IgD-negative memory B cell (primary cell): ENCODE measurements at regions not wholly inside any gene's neighbourhood (a gene's known extent, or its start where the extent isn't known, plus 50 kb on each side); places are given as distances from the start of the nearest gene placed in this dataset.
"Not testable (repeated sequence)": the region's sequence is repeated elsewhere in the genome, so short reads cannot be mapped to it uniquely, and the experiment has no call there.

ENCODE experiments used
- H3K27ac Mint-ChIP-seq, 3 donors: one replicate each; pipeline ENCODE4 v1.8.0; 2020 to 2022; ENCODE audit warnings: mild to moderate bottlenecking in 3 of 3, mixed read lengths in 3 of 3, moderate library complexity in 1 of 3
- H3K27me3 Mint-ChIP-seq: one replicate; pipeline ENCODE4 v1.8.0; 2021; ENCODE audit warnings: mixed read lengths
- H3K36me3 Mint-ChIP-seq: one replicate; pipeline ENCODE4 v1.8.0; 2020; ENCODE audit warnings: mild to moderate bottlenecking, mixed read lengths
- H3K4me1 Mint-ChIP-seq, 3 donors: one replicate each; pipeline ENCODE4 v1.8.0; 2020 to 2022; ENCODE audit warnings: mixed read lengths in 3 of 3, mild to moderate bottlenecking in 1 of 3
- H3K4me3 Mint-ChIP-seq, 4 donors: one replicate each; pipeline ENCODE4 v1.8.0; 2020 to 2022; ENCODE audit warnings: mild to moderate bottlenecking in 4 of 4, mixed read lengths in 4 of 4, moderate library complexity in 3 of 4
- H3K9me3 Mint-ChIP-seq, 3 donors: one replicate each; pipeline ENCODE4 v1.8.0; 2020 to 2021; ENCODE audit warnings: mixed read lengths in 3 of 3, mild to moderate bottlenecking in 1 of 3

DNA sequence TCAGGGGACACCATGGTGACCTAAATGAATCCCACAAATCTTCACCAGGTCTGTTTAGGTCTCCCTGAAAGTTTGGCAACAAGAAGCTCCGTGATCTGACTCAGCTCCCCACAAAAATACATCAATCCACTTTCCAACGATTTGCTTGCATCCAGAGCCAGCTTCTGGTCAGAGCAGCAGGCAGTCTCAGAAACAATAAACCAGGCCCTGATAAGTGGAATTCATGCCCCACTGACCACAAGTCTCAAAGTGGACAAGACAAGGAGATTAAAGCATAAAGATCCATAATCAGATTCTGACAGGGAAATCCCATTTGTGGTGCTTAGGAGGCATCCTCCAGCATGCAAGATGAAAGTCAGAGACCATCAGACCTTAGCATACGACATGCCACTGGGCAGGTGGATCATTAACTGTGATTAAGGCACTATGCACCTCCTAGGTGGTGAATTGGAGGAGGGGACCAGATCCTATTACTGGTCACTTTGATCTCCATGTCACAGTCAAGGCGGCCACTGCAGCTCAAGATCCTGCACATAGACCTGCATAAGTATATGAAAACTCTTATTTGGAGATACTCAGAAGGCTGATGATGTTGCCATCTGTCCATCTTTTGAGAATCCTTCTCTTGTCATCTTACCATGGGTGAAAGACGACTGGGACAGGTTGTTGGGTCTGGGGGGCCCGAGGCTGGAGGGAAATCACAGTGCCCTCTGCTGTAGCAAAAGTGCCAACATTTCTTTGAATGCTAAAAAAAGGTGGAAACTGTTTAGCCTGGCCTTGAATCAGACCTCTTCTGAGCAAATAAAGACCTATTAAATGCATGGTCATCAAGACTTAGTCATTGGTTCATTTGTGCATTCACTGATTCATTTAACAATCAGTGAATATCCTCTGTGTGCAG, 309.2 kb upstream of the CCL2 start:
- H3K9me3 Mint-ChIP-seq: no peaks in the 10 kb centered on the region
- no peaks in the 10 kb centered on the region for H3K4me1 Mint-ChIP-seq
- peaks cover 7% of the 10 kb centered on the region for H3K27me3 Mint-ChIP-seq
- no peaks in the 10 kb centered on the region for H3K36me3 Mint-ChIP-seq
- no peak overlapping the region for H3K27ac Mint-ChIP-seq
- no peak overlapping the region for H3K4me3 Mint-ChIP-seq

DNA sequence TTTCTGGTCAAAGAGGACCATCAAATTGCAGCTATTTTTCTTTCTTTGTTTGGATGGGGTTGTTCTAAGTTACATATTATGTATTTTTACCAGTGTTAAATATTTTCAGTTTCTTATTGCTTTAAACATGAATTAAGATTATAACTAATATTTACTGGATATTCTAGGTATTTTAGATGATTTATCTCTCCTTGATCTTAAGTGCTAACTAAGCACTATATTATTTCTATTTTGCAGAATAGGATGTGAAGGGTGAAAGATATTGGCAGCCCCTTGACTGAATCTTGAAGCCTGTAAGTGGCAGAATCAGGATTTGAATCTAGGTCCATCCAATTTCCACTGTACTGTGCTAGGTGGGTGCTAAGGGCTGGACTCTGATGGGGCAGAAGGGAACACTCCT, 307.3 kb upstream of the CCL2 start:
- Mint-ChIP-seq H3K9me3 (no peaks in the 10 kb centered on the region), H3K4me3 (no peak overlapping the region), H3K27ac (no peak overlapping the region), H3K27me3 (peaks cover 10% of the 10 kb centered on the region), H3K4me1 (no peaks in the 10 kb centered on the region), H3K36me3 (no peaks in the 10 kb centered on the region)

GRCh38 chr17:33948309-33948708, 306.8 kb upstream of the CCL2 start:
- Mint-ChIP-seq H3K36me3 (no peaks in the 10 kb centered on the region), H3K27ac (no peak overlapping the region), H3K9me3 (no peaks in the 10 kb centered on the region), H3K4me3 (no peak overlapping the region), H3K4me1 (no peaks in the 10 kb centered on the region), H3K27me3 (peaks cover 10% of the 10 kb centered on the region)

- Mint-ChIP-seq H3K9me3 (no peaks in the 10 kb centered on the region), H3K4me1 (no peaks in the 10 kb centered on the region), H3K27ac (no peak overlapping the region), H3K4me3 (no peak overlapping the region), H3K27me3 (peaks cover 8% of the 10 kb centered on the region), H3K36me3 (peaks cover 2% of the 10 kb centered on the region)
Observed at GRCh38 chr17:33949100-33949499, 306.0 kb upstream of the CCL2 start.

- no peaks in the 10 kb centered on the region for H3K4me1 Mint-ChIP-seq
- H3K36me3 Mint-ChIP-seq: peaks cover 2% of the 10 kb centered on the region
- H3K9me3 Mint-ChIP-seq: no peaks in the 10 kb centered on the region
- H3K27me3 Mint-ChIP-seq: peaks cover 4% of the 10 kb centered on the region
- H3K4me3 Mint-ChIP-seq: peak overlapping the region in 1 of 4 donors; percentile 52
- H3K27ac Mint-ChIP-seq: no peak overlapping the region
Observed at GRCh38 chr17:33950061-33950460, 305.0 kb upstream of the CCL2 start.

GRCh38 chr17:33952425-33952824, 302.7 kb upstream of the CCL2 start:
- Mint-ChIP-seq H3K4me3 (no peak overlapping the region), H3K9me3 (peaks cover 0 to 2% (median 2%) of the 10 kb centered on the region in 3 donors), H3K36me3 (peaks cover 2% of the 10 kb centered on the region)

GRCh38 chr17:33954597-33954996, 300.5 kb upstream of the CCL2 start:
- Mint-ChIP-seq H3K4me3 (no peak overlapping the region), H3K27ac (no peak overlapping the region), H3K9me3 (peaks cover 3 to 12% (median 8%) of the 10 kb centered on the region in 3 donors), H3K27me3 (peaks cover 11% of the 10 kb centered on the region), H3K36me3 (peaks cover 3% of the 10 kb centered on the region), H3K4me1 (no peaks in the 10 kb centered on the region)

More at GRCh38 chr17:33952425-33952824, 302.7 kb upstream of the CCL2 start:
- no peak overlapping the region for H3K27ac Mint-ChIP-seq
- peaks cover 13% of the 10 kb centered on the region for H3K27me3 Mint-ChIP-seq
- no peaks in the 10 kb centered on the region for H3K4me1 Mint-ChIP-seq

GRCh38 chr17:33955461-33955860, 299.6 kb upstream of the CCL2 start:
- Mint-ChIP-seq H3K4me3 (no peak overlapping the region), H3K27me3 (peaks cover 11% of the 10 kb centered on the region), H3K9me3 (peaks cover 5 to 15% (median 12%) of the 10 kb centered on the region in 3 donors), H3K27ac (no peak overlapping the region), H3K36me3 (peaks cover 3% of the 10 kb centered on the region), H3K4me1 (no peaks in the 10 kb centered on the region)

GRCh38 chr17:33959098-33959497, 296.0 kb upstream of the CCL2 start:
- Mint-ChIP-seq H3K9me3 (peaks cover 7 to 15% (median 12%) of the 10 kb centered on the region in 3 donors), H3K27me3 (peaks cover 11% of the 10 kb centered on the region)
- not testable (repeated sequence) for H3K4me3 Mint-ChIP-seq, H3K4me1 Mint-ChIP-seq, H3K27ac Mint-ChIP-seq, H3K36me3 Mint-ChIP-seq

GRCh38 chr17:33962857-33963655, 292.0 kb upstream of the CCL2 start:
- Mint-ChIP-seq H3K27me3 (peaks cover 2% of the 10 kb centered on the region), H3K36me3 (peaks cover 1% of the 10 kb centered on the region), H3K4me3 (peak overlapping the region in 1 of 4 donors; percentile 82), H3K27ac (no peak overlapping the region), H3K9me3 (peaks cover 7 to 15% (median 13%) of the 10 kb centered on the region in 3 donors), H3K4me1 (peaks cover 12 to 20% (median 18%) of the 10 kb centered on the region in 3 donors)

GRCh38 chr17:33964344-33964979, 290.6 kb upstream of the CCL2 start:
- no peaks in the 10 kb centered on the region for H3K36me3 Mint-ChIP-seq

DNA sequence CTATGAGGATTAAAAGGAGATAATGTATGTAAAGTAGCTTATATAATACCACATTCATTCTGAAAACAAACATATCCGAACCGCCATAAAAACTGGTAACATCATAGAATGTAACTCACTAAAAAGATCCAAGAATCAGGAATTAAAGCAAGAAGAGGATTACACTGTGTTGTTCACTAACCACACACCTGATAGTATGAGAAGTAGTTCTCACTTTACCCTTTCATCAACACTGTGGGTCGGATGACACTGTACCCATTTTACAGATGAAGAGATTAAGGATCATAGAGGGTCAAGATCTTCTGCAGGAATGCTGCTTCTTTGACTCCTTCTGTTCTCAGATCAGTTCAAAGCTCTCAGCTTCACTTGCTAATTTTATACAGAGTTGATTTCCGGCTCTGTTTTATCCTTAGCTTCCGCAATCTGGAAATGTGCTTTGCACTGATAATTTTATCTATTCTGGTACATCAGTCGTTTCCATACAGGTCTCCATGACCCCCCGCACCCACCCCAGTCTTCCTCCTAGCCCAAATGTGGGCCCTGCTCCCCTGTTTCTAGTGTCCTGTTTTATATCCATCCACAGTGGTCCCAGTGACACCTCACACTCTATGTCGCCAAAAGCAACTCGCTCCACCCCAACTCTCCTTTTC, 288.6 kb upstream of the CCL2 start:
- no peak overlapping the region for H3K27ac Mint-ChIP-seq
- H3K9me3 Mint-ChIP-seq: peaks cover 0 to 4% (median 3%) of the 10 kb centered on the region in 3 donors
- H3K4me3 Mint-ChIP-seq: no peak overlapping the region
- no peaks in the 10 kb centered on the region for H3K36me3 Mint-ChIP-seq
- peaks cover 19 to 29% (median 21%) of the 10 kb centered on the region in 3 donors for H3K4me1 Mint-ChIP-seq
- peaks cover 10% of the 10 kb centered on the region for H3K27me3 Mint-ChIP-seq

More at GRCh38 chr17:33964344-33964979, 290.6 kb upstream of the CCL2 start:
- Mint-ChIP-seq H3K4me3 (peak overlapping the region in 2 of 4 donors; percentile 34 to 56), H3K9me3 (peaks cover 4 to 8% (median 7%) of the 10 kb centered on the region in 3 donors), H3K27me3 (peaks cover 6% of the 10 kb centered on the region), H3K4me1 (peaks cover 19 to 29% (median 21%) of the 10 kb centered on the region in 3 donors), H3K27ac (peak overlapping the region; percentile 11 to 18 (median 11))

- H3K4me3 Mint-ChIP-seq: no peak overlapping the region
- H3K27me3 Mint-ChIP-seq: peaks cover 13% of the 10 kb centered on the region
- peaks cover 0 to 4% (median 3%) of the 10 kb centered on the region in 3 donors for H3K9me3 Mint-ChIP-seq
- no peaks in the 10 kb centered on the region for H3K36me3 Mint-ChIP-seq
- H3K4me1 Mint-ChIP-seq: peaks cover 19 to 28% (median 21%) of the 10 kb centered on the region in 3 donors
- H3K27ac Mint-ChIP-seq: no peak overlapping the region
Observed at GRCh38 chr17:33967608-33968349, 287.3 kb upstream of the CCL2 start.
